HG02884 (cell line): ENCODE measurements at regions not wholly inside any gene's neighbourhood (a gene's known extent, or its start where the extent isn't known, plus 50 kb on each side); places are given as distances from the start of the nearest gene placed in this dataset.
"Not testable (repeated sequence)": the region's sequence is repeated elsewhere in the genome, so short reads cannot be mapped to it uniquely, and the experiment has no call there.

ENCODE experiments used
- ATAC-seq: cut with Tn5 transposase; IDR thresholded peaks from one replicate; pipeline ENCODE4 v1.9.1; 2021; ENCODE audit warnings: mild to moderate bottlenecking, moderate library complexity; ENCODE audit not compliant: unreplicated experiment

GRCh38 chr1:78203410-78203982 is 157.7 kb downstream of the GIPC2 start:
- ATAC-seq: not testable (repeated sequence)

- no peak for ATAC-seq
Measured at GRCh38 chr1:78210175-78210574, 164.4 kb downstream of the GIPC2 start.

GRCh38 chr1:78211483-78212092 is 165.8 kb downstream of the GIPC2 start:
- no peak for ATAC-seq

GRCh38 chr1:78214334-78214733 is 168.6 kb downstream of the GIPC2 start:
- no peak for ATAC-seq

- ATAC-seq: no peak
Measured at GRCh38 chr1:78222225-78222959, 176.6 kb downstream of the GIPC2 start.

GRCh38 chr1:78222960-78223358 is 177.2 kb downstream of the GIPC2 start:
- no peak for ATAC-seq

GRCh38 chr1:78223417-78224215 is 177.8 kb downstream of the GIPC2 start:
- ATAC-seq: no peak

- no peak for ATAC-seq
Measured at GRCh38 chr1:78224246-78224785, 178.6 kb downstream of the GIPC2 start.

GRCh38 chr1:78224861-78225552 is 179.2 kb downstream of the GIPC2 start:
- no peak for ATAC-seq

GRCh38 chr1:78226784-78227183 is 181.0 kb downstream of the GIPC2 start:
- no peak for ATAC-seq

- ATAC-seq: no peak
Measured at GRCh38 chr1:78227705-78228635, 182.2 kb downstream of the GIPC2 start.

- ATAC-seq: no peak
Measured at GRCh38 chr1:78229344-78229743, 183.6 kb downstream of the GIPC2 start.

- no peak for ATAC-seq
Measured at GRCh38 chr1:78231477-78231876, 185.7 kb downstream of the GIPC2 start.

GRCh38 chr1:78231894-78232293 is 186.1 kb downstream of the GIPC2 start:
- ATAC-seq: no peak

- no peak for ATAC-seq
Measured at GRCh38 chr1:78232630-78233029, 186.9 kb downstream of the GIPC2 start.

GRCh38 chr1:78234496-78234895 is 188.7 kb downstream of the GIPC2 start:
- ATAC-seq: no peak

- ATAC-seq: no peak
Measured at GRCh38 chr1:78236716-78237115, 190.9 kb downstream of the GIPC2 start.

- ATAC-seq: no peak
Measured at GRCh38 chr1:78237364-78237916, 191.7 kb downstream of the GIPC2 start.

GRCh38 chr1:78240191-78240590 is 194.4 kb downstream of the GIPC2 start:
- ATAC-seq: no peak
